ENCODE measurements at regions not wholly inside any gene's neighbourhood (a gene's known extent, or its start where the extent isn't known, plus 50 kb on each side); places are given as distances from the start of the nearest gene placed in this dataset.
"Not testable (repeated sequence)": the region's sequence is repeated elsewhere in the genome, so short reads cannot be mapped to it uniquely, and the experiment has no call there.

DNA sequence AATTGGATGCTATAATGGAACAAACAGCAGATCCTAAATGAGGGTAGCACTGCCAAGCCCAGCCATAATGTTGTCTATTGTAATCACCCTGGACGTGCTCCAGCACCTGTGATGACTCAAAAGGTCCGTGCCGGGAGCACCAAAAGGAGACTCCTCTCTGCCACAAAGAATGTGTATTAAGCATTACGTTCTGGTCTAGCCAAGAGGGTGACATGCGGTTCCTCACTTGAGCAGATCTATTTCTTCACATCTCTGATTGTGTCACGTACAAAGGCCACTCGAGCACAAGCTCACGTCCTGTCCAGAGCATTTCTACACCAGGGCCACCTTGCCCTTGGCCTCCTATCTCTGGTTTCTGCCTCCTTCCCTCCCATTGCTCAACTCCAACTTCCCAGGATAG is 219.9 kb upstream of the IRS2 start:
- DNase-seq: peak; percentile 91

DNA sequence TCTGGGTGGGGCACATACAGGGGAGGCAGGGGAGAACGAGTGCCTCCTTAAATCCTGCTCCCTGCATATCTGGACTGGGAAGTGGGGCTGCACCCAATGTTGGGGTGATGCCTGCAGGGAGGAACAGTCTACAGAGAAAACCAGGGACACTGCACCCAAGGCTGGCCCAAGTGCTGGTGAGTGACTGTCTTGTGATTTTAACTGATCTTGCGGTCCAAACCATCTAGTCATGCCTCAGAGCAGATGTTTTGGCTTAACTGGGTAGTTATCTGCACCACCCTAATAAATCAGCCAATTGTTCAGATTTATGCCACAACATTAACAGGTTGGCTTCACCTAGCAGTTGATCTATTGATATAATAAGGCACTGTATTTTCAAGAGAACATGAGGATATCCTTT is 219.2 kb upstream of the IRS2 start:
- no peak for DNase-seq

DNA sequence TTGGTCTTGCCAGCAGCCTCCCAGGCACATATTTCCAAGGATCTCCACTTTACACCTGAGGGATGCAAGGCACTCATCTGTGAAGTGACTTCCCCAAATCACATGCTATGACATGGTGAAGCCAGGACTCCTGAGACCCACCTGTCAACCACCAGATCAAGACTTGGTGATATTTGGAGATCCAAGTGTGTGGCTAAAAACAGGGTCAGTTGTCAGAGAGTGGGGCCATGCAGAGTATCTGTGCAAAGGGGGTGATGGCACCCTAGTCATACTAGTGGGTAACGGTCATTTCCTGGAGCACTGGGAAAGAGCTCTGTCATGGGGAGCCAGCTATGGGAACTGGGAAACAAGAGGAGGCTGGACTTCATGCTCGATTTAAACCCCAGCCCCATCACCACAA is 218.4 kb upstream of the IRS2 start:
- DNase-seq: no peak

DNA sequence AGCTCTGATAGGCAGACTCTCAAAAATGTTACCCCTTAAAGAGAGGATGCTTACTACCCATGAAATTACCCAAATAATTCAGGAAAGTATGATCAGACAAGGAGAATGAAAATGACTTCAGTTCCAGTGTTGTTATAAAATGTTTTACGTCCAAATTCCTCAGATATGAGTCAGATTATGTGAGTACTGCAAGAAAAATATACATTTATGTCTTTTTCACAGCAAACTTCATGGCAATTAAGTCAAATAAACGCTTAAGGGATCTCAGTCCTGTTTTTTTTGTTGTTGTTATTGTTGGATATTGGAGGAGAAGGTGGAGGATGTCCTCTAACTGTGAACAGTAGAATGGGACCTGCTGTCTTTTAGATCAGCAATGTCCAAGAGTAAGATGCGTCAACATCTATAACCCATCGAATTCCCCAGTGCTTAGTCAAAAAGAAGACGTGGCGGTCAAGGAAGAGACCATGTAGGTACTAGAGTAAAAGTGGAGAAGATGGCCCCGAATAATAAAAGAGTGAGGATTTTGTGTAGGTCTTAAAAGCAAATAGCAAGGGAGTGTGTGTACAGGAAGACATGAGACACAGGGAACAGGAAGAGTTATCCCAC is 215.4 kb upstream of the IRS2 start:
- no peak for DNase-seq

DNA sequence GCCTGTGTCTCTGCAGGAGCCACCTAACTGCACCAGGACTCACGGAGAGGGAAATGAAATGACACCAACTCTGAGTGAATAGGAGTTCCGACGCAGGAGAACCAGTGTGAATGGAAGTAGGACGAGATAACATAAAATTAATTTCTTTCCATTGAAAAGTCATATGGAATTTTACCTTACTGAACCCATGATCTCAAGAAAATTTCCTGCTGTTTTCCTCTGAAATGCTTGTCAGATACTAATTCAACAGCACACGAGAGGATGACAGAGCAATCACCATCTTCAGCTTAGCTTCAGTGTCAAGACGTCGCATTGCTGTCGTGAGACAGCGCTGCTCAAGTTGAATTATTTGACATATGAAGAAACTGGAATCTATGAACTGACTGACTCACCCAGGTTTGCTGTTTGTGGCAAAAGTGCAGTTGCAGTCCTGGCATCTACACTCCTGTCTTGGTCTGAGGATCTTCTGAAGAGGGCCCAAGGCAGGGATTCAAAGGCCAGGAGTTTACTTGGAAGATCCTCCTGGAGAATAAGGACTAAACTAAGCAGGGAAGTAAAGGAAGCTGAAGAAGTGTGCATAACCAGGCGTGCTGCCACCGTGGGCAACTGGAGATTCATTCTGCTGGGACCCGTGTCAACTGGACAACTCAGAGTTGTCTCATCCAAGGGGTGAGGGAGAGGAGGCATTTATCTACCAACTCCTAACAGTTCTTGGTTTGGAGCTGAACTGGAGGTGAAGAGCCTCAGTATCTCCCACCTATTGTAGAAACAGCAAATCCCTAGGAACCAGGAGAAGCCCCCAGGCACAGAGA is 214.4 kb upstream of the IRS2 start:
- DNase-seq: no peak

DNA sequence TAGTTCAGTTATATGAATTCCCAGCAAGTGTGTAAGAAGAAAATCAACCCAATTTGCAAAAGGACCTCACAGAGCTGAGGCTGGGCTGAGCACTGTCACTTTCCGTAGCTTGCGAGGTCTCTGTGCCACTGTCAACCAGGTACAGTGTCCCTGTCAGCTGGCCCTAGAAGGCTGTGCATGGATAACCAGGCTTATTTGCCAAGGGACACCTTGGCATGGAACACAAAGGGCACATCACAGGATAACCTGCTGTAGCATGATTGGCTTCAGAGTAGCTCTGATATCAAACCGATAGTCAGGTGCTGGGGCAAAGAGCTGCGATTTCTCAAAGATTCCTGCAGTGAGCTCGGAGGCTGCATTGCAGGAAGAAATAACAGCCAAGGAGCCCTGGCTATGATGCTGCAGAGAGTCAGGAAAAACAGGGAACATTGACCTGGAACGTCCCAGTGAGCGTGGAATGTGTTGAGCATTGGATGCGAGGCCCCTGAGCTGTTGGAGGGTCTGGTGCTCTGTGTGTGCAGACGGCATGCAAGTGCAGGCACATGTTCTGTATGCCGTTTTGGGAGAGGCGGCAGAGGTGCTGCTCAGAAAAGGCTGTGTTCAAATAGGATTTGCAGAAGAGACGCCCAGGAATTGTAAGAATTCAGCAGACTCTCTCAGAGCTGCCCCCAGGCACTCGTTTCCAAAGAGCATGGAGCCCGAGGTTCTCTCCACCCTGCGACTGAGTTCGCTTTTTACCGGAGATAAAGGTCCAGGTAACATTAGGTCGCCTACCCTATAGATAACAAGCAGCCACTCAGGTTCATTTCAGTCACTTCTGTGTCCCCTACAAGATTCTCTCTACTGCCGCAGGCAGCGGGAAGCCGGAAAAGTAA is 213.5 kb upstream of the IRS2 start:
- DNase-seq: no peak

DNA sequence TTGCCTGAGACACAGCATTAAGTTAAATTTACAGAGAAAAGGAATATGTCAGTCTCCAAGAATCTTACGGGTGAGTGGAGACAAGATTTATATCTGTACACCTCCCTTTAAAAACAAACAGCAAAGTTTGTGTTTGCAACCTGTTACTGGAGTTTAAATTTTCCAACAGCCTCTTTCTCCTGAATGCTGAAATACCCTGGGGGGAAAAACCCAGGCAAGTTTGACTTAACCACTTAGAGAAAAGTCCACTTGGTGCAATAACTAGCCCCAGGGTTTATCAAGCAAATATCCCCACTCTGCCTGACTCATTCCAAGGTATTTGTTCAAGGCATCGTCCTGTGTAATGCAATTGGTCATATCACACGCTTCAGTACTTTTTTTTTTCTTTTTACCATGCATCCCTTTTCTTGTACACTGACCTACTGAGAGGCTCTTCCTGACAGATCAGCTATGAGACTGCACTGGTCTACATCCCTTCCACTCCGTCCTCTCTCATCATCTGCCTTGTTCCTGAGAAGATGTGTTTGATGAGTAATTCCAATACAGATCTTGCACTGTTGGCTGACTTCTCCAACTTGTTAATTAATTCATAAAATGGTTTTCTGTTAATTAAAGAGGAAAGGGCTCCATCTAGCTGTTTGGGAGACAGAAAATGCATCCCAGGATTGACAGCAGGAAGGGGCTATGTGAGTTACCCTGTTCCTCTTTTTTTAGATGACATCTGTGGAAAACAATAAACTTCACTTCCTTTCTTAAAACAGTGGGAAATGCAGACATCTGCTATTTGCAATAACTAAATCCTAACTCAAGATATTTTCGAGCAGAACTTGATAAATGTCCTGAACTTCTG is 212.5 kb upstream of the IRS2 start:
- no peak for DNase-seq

DNA sequence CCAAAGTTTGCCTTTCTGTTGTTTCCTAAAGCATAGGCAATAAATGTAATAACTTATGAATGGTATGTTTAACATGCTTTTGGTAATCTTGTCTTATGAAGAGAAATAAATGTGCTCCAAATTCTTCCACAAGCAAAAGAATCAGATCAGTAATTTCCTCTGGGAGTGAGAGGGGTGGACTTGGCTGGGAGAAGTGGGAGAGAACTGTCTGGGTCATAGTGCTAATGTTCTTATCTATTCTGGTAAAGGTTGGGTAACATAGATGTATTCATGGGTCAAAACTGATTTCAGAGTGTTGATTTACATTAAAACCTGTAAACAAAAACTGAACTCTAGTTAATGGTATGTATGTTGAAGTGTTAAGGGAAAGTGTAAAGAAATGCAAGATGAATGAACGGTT is 211.7 kb upstream of the IRS2 start:
- no peak for DNase-seq

DNA sequence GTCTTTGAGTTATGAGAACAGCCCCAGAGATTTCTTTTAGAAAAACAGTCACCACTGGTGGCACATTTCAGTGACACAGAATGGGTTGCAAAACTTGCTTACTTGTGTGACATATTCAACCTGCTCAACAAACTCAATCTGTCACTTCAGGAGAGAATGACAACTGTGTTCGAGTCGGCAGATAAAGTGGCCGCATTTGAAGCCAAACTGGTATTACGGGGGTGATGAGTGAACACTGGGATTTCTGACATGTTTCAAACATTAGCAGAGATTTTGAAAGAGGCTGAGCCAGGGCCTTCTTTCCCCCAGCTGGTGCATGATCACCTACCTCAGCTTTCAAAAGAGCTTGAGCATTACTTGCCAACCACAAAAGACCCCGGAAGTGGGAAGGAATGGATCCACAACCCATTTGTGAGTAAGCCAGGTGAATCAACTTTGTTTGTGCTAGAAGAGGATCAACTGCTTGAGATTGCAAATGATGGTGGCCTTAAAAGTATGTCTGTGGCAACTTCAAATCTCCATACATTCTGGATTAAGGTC is 210.7 kb upstream of the IRS2 start:
- DNase-seq: not testable (repeated sequence)

DNA sequence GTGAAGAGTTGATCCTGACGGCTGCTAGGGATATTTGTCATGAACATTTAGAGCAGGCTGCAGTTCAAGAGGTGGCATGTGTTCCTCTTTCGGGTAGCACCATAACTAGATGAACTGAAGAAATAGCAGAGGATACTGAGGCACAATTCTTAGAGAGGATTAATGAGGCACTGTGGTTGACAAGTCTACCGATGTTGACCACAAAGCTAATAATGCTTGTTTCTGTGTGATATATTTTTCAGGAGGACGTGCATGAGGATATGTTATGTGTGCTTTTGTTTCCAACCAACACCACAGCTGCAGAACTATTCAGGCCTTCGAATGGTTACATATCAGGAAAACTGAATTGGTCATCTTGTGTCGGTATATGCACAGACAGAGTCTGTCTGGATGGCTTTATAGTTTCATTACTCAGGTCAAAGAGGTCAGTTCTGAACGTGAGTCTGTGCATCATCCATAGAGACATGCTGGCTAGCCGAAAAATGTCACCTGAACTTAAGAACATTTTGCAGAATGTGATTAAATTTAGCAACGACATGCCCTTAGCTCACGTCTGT is 210.1 kb upstream of the IRS2 start:
- no peak for DNase-seq

DNA sequence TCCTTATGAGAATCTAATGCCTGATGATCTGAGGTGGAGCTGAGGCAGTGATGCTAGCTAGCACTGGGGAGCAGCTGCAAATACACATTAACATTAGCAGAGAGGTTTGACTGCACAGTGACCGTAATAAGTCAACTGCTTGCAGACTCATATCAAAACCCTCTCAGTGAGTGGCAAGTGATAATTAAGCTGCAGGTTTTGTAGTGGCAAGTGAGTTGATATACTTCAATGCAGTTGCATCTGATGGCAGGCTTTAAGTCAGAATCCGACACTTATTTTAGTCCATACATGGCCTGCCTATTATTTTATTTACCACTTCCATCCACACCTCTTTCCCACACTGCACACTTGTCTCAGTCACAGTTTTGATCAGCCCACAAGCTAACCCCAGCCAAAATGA is 209.2 kb upstream of the IRS2 start:
- DNase-seq: no peak

DNA sequence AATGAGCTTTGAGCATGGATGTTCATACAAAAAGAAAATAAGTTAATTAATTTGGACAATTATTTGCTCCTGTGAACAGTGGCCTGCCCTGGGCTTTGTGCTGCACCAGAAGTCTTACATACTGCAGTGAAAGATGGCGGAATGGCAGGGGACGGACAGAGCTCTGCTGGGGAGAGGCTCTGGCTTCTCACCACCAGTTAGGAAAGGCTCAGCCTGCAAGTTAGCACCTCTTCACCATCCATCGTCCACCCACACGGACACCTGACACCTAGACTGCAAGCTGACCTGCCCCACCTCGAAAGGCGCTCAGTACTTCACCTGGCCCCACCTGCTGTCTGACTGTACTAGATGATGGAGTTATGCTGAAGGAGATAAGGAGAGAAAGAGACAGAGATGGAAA is 203.9 kb upstream of the IRS2 start:
- DNase-seq: no peak

DNA sequence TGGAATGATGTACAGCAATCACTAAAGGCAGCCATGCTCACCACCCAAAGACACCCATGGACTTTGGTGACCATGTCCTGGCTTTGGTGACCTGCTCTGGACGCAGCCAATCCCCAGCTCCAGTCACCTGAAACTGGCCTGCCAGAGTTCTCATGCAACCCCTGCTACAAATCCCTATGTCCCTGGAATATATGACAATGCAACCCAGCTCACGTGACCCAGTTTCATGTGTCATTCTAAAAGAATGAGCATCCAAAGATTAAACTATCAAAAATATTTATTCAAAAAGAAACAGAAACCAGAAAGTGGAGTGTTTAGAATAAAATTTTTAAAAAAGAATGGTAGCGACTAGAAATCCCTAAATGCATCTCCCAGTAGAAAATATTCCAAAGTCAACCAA is 203.3 kb upstream of the IRS2 start:
- DNase-seq: no peak

DNA sequence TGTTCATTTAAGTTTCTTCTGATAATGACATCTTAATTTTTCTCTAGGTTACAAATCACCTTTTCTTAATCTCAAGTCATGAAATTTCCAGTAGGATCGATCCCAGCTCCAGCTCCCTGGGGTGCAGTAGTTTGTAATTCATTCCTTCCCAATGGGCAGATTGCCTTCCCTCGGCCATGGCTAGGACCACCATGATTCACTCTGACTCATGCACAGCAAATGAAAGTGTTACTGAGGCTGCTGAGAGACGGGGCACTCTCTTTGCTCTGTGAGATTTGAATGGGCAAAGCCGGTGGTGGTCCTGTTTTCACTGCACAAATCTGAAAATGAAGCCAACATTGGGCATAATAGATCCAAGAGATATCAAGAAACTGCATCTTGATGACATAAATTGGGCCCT is 202.8 kb upstream of the IRS2 start:
- DNase-seq: no peak

DNA sequence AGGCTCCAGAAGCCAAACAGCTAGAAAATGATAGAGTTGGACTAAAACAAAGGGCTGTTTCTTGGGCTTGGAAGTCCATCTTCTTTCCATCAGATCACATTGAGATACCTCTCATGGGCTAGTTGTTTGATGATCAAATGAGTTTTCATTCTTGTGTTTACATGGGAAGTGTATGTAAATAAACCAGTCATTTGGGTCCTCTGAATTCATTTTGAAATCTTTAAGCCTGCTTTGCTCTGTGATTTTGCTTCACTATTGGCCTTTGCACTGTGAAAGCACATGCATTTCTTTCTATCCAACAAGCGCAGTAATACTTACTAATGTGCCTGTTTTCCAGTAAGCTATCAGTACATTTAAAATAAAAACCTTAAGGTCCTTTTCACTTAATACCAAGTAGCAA is 200.5 kb upstream of the IRS2 start:
- no peak for DNase-seq

DNA sequence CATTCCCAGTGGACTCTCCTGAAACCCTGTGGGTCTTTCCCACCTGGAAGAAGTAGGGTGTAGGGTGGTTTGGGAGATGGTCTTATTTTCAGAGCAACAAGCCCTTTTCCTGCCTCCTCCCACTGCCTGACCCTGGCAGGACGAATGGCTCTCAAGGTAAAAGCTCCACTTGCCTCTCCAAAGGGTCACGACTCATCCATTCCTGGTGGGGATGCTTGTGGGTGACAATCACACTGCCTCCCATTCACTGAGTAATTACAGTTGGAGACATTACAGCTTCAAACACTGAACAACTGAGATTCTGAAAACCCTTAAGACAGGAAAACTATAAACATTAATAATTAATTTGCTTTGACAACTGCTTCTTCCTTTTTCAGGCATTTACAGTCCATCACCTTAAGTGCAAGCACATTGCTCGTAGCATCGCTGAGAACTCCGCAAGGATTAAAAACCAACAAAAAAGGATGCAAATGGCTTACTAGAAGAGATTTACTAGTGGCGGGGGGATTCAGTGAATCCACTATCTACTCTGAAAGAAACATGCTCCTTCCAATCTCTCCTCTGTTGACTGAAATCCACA is 199.6 kb upstream of the IRS2 start:
- no peak for DNase-seq

DNA sequence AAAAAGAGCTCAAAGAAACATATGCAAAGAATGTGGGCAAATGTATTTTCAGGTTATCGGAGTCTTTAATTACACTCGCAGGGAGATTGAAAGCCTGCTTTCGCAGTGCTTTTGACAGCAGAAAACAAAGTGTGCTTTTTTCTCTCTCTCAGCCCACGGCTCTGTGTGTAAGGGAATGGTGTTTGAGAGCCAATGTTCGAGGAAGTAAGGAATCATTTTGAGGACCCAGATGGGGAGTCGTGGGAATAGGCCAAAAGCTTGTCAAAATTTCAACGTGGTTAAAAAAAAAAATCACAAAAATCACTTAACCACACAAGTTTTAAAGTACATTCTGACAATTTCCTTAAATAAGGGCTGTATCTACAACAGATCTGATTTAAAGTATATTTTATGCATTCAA is 197.1 kb upstream of the IRS2 start:
- no peak for DNase-seq

DNA sequence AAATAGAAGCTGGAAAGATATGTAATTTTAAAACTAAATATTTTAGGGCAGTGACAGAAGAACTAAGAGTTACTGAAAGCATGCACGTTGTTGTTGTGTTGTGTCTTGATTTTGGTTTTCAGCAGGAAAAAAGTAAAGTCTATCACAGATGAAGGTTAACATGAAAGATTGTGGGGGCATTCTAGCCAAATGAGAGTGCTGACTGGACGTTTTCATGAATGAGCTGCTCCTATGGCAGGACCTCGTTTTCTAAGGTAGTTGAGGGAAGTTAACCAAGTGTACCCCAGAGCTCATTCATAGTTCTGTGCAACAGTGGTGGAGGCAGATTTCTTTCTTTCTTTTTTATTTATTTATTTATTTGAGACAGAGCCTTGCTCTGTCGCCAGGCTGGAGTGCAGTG is 194.6 kb upstream of the IRS2 start:
- no peak for DNase-seq

DNA sequence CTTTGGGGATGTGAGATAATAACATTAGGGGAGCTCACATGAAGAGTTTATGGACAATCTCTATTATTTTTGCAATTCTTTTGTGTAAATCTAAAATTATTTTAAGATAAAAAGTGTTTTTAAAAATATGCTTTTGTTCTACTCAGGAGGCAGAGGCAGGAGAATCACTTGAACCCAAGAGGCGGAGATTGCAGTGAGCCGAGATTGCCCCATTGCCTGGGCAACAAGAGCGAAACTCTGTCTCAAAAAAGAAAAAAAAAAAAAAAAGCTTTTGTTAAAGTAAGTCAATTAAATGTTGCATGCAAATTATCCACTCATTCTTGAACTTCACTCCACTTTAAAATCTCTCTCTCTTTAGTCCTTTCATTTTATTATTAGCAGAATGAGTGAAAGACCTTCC is 193.3 kb upstream of the IRS2 start:
- DNase-seq: not testable (repeated sequence)

DNA sequence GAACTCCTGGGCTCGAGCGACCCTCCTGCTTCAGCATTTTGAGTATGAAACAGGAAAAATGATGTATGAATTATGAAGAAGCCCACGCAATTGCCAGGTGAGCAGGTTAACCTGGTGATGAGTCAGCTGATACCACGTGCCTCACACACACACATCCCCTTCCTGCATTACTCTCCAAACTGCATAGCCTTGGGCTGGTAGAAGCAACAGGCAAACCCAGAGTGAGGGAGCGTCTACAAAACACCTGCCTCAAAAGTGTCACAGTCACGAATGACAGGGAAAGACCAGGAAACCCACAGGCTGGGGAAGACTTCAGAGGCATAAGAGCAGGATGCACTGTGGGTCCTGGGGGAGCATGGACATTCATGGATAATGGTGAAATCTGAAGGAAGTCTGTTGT is 192.8 kb upstream of the IRS2 start:
- no peak for DNase-seq

DNA sequence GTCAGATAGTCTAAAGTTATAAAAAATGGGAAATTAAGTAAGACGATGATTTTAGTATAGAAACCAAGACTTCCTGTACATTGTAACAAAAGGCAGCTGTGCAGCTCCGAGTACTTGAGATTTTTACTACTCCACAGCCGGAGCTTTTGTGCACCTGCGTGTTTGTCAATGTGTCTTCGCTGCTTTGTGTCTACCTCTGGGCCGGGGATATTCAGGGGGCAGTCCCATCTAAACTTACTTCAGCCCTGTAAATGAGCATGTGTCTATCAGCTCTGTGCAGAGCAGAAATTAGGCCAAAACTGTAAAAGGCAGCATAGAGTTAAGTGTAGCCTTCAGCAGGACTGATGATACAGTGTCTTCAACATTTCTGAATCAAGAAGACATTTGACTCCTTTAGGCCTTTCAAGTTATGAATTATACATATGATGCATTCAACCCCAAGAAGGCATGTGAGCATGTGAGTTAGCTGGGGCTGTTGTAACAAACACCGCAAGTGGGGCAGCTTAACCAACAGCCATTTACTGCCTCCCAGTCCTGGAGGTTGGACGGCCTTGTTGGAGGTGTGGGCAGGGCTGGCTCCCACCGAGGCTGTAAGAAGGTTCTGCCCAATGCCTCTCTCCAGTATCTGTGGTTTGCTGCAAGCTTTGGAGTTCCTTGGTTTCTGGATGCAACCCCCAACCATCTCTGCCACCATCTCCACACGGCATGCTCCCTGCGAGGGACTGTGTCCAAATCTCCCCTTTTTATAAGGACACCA is 191.0 kb upstream of the IRS2 start:
- DNase-seq: no peak
